ENCODE measurements at regions not wholly inside any gene's neighbourhood (a gene's known extent, or its start where the extent isn't known, plus 50 kb on each side); places are given as distances from the start of the nearest gene placed in this dataset.

DNA sequence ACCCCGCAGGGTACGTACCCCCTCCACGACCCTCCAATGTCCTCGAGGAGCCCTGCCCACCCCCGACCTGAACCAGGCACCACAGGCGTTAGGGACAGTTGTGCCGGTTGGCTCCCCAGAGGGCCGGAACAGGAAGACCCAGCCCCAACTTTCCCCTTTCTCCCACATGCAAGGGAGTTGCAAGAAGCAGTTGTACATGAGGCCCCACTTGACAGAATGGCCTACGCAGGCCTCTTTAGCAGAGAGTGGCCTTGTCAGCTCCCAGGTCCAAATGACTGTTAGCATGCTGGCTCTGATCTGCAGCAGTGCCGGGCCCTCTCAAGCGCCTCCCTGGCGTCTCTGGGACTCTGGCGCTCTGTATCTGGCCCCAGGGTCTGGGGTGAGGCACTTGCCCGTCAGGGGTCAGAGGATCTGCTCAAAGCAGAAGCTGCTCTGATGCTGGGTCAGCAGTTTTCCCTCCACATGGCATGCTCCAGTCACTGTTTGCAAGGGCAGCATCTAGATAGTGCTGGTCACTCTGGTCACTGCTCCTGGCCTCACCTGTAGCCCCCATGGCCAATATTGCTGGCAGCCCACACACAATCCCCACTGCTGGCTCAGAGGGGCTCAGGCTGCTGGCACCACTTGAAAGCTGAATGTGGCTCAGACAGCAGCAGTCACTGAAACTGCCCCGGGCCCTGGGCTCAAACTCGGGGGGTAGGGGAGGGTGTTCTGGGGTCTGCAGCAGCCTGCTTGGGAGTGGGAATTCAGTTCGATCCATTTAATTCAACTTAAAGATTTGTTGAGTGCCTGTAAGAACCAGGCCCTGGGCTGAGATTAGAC is 254.5 kb downstream of the FAM43A start:
- Mint-ChIP-seq H3K27me3 (ENCODE audit: insufficient read depth, low read depth) (peaks cover 5% of the 10 kb centered on the region), H3K36me3 (no peaks in the 10 kb centered on the region), H3K9me3 (no peaks in the 10 kb centered on the region), H3K27ac (peak overlapping the region; percentile 2), H3K4me3 (no peak overlapping the region), H3K4me1 (peaks cover 10% of the 10 kb centered on the region)
- no peak for DNase-seq (ENCODE audit: low spot score)
- Histone ChIP-seq H3K9me3 (ENCODE audit: low read depth) (no peaks in the 10 kb centered on the region), H3K27me3 (no peaks in the 10 kb centered on the region), H3F3A (ENCODE audit: low read depth) (no peaks in the 10 kb centered on the region), H3K4me3 (no peak overlapping the region), H3K9ac (no peak overlapping the region), H3K79me2 (ENCODE audit: low read depth) (no peaks in the 10 kb centered on the region), H2AFZ (replicated peaks) (no peak overlapping the region), H3K4me1 (no peaks in the 10 kb centered on the region), H3K27ac (no peak overlapping the region), H4K20me1 (ENCODE audit: low read depth) (no peaks in the 10 kb centered on the region), H3K4me2 (no peak overlapping the region), H3K36me3 (no peaks in the 10 kb centered on the region)
- TF ChIP-seq EZH2phosphoT487 (IDR thresholded peaks at IDR 0.05) (no peak), CTCF (IDR thresholded peaks at IDR 0.05) (no peak), EZH2 (IDR thresholded peaks at IDR 0.05) (no peak)

DNA sequence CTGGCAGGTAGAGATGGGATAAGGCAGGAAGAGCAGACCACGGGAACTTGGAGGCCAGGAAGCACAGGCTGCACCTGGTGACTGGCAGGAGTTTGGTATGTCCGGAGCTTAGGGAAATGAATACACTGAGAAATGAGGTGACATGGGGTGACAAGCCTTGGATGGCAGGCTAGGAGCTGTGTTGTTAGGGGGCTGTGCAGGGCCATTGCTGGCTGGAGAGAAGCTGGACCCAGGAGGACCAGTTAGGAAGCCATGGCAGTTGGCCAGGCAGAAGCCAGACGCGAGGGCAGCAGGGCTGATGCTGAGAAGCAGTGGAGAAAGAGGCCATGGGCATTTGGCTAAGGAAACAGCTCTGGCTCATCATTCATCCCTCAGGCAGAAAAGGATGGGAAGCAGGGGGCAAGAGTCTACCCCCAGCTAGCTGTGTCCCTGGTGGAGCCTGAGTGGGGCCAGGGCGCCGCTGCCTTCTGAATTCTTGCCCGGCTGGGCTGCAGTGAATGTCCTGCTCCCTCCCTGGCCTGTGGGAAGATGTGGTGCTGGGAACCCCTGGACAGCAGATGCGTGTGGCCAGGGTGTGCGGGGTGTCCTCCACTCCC is 255.8 kb downstream of the FAM43A start:
- Histone ChIP-seq H3F3A (ENCODE audit: low read depth) (no peaks in the 10 kb centered on the region), H2AFZ (replicated peaks) (no peak overlapping the region), H3K4me3 (no peak overlapping the region), H3K79me2 (ENCODE audit: low read depth) (no peaks in the 10 kb centered on the region), H3K9ac (no peak overlapping the region), H3K36me3 (no peaks in the 10 kb centered on the region), H3K4me1 (no peaks in the 10 kb centered on the region), H3K27me3 (no peaks in the 10 kb centered on the region), H3K27ac (no peak overlapping the region), H3K4me2 (no peak overlapping the region), H3K9me3 (ENCODE audit: low read depth) (no peaks in the 10 kb centered on the region), H4K20me1 (ENCODE audit: low read depth) (no peaks in the 10 kb centered on the region)
- no peaks in the 10 kb centered on the region for H3K9me3 Mint-ChIP-seq
- no peak overlapping the region for H3K4me3 Mint-ChIP-seq
- H3K27me3 Mint-ChIP-seq (ENCODE audit: insufficient read depth, low read depth), result peaks cover 5% of the 10 kb centered on the region
- H3K4me1 Mint-ChIP-seq, result peaks cover 10% of the 10 kb centered on the region
- H3K27ac Mint-ChIP-seq, result no peak overlapping the region
- no peaks in the 10 kb centered on the region for H3K36me3 Mint-ChIP-seq
- no peak for TF ChIP-seq EZH2 (IDR thresholded peaks at IDR 0.05)
- no peak for TF ChIP-seq EZH2phosphoT487 (IDR thresholded peaks at IDR 0.05)
- no peak for TF ChIP-seq CTCF (IDR thresholded peaks at IDR 0.05)
- no peak for DNase-seq (ENCODE audit: low spot score)

GRCh38 chr3:194941956-194942511 is 256.4 kb downstream of the FAM43A start:
- Mint-ChIP-seq H3K4me3 (no peak overlapping the region), H3K4me1 (peaks cover 10% of the 10 kb centered on the region), H3K36me3 (no peaks in the 10 kb centered on the region), H3K9me3 (no peaks in the 10 kb centered on the region), H3K27ac (no peak overlapping the region), H3K27me3 (ENCODE audit: insufficient read depth, low read depth) (peaks cover 5% of the 10 kb centered on the region)
- DNase-seq (ENCODE audit: low spot score), result no peak
- no peaks in the 10 kb centered on the region for H3K36me3 ChIP-seq
- no peak overlapping the region for H2AFZ ChIP-seq (replicated peaks)
- no peaks in the 10 kb centered on the region for H4K20me1 ChIP-seq (ENCODE audit: low read depth)
- no peaks in the 10 kb centered on the region for H3K27me3 ChIP-seq
- no peaks in the 10 kb centered on the region for H3K4me1 ChIP-seq
- no peaks in the 10 kb centered on the region for H3F3A ChIP-seq (ENCODE audit: low read depth)
- no peak overlapping the region for H3K4me3 ChIP-seq
- no peak overlapping the region for H3K9ac ChIP-seq
- no peaks in the 10 kb centered on the region for H3K79me2 ChIP-seq (ENCODE audit: low read depth)
- H3K27ac ChIP-seq, result no peak overlapping the region
- no peak overlapping the region for H3K4me2 ChIP-seq
- no peaks in the 10 kb centered on the region for H3K9me3 ChIP-seq (ENCODE audit: low read depth)
- TF ChIP-seq EZH2phosphoT487 (IDR thresholded peaks at IDR 0.05) (no peak), EZH2 (IDR thresholded peaks at IDR 0.05) (no peak), CTCF (IDR thresholded peaks at IDR 0.05) (no peak)
